Chondrocyte (in vitro differentiated cells): ENCODE measurements at regions not wholly inside any gene's neighbourhood (a gene's known extent, or its start where the extent isn't known, plus 50 kb on each side); places are given as distances from the start of the nearest gene placed in this dataset.
A peak's percentile ranks its signal among the peaks of the same experiment; 100 is the strongest.

Source experiments
- DNase-seq: peaks from one replicate; pipeline ENCODE4 v3.0.0; 2021; ENCODE audit warnings: mixed read lengths, low spot score
- H3K27ac Mint-ChIP-seq: one replicate; pipeline ENCODE4 v1.8.0; 2021; ENCODE audit warnings: mild to moderate bottlenecking, moderate library complexity, mixed read lengths; ENCODE audit not compliant: unreplicated experiment
- H3K27me3 Mint-ChIP-seq: 2 replicates; pipeline ENCODE4 v1.8.0; 2021; ENCODE audit warnings: low read depth, mixed read lengths
- H3K36me3 Mint-ChIP-seq: 2 replicates; pipeline ENCODE4 v1.8.0; 2021; ENCODE audit warnings: low read depth, mixed read lengths
- H3K4me1 Mint-ChIP-seq: 2 replicates; pipeline ENCODE4 v1.8.0; 2021; ENCODE audit warnings: low read depth, mild to moderate bottlenecking, mixed read lengths
- H3K4me3 Mint-ChIP-seq: one replicate; pipeline ENCODE4 v1.8.0; 2021; ENCODE audit warnings: mild to moderate bottlenecking, moderate library complexity, mixed read lengths; ENCODE audit not compliant: unreplicated experiment
- H3K9me3 Mint-ChIP-seq: 2 replicates; pipeline ENCODE4 v1.8.0; 2021; ENCODE audit warnings: low read depth, mixed read lengths
- CTCF ChIP-seq: fragments of 200-600 bp; sonication (generic); IDR thresholded peaks from 2 replicates; pipeline ENCODE4 v1.5.0; 2021; ENCODE audit warnings: antibody characterized with exemption, mild to moderate bottlenecking, moderate library complexity

GRCh38 chr12:127886827-127887226 is 380.1 kb upstream of the TMEM132C start:
- Mint-ChIP-seq H3K4me1 (peaks cover 23% of the 10 kb centered on the region), H3K4me3 (no peak overlapping the region), H3K27me3 (no peaks in the 10 kb centered on the region), H3K36me3 (no peaks in the 10 kb centered on the region), H3K27ac (no peak overlapping the region), H3K9me3 (no peaks in the 10 kb centered on the region)
- no peak for DNase-seq
- TF ChIP-seq CTCF: no peak

GRCh38 chr12:127888943-127889719 is 377.8 kb upstream of the TMEM132C start:
- H3K9me3 Mint-ChIP-seq: no peaks in the 10 kb centered on the region
- H3K36me3 Mint-ChIP-seq: no peaks in the 10 kb centered on the region
- DNase-seq: no peak
- H3K27ac Mint-ChIP-seq: peak overlapping the region; percentile 71
- H3K4me3 Mint-ChIP-seq: no peak overlapping the region
- TF ChIP-seq CTCF: no peak
- no peaks in the 10 kb centered on the region for H3K27me3 Mint-ChIP-seq
- H3K4me1 Mint-ChIP-seq: peaks cover 23% of the 10 kb centered on the region

GRCh38 chr12:127893895-127894609 is 372.9 kb upstream of the TMEM132C start:
- DNase-seq: no peak
- Mint-ChIP-seq H3K27ac (no peak overlapping the region), H3K27me3 (no peaks in the 10 kb centered on the region), H3K36me3 (no peaks in the 10 kb centered on the region), H3K4me3 (no peak overlapping the region), H3K4me1 (peaks cover 5% of the 10 kb centered on the region), H3K9me3 (no peaks in the 10 kb centered on the region)
- peak; percentile 70 for TF ChIP-seq CTCF

- DNase-seq: no peak
- no peaks in the 10 kb centered on the region for H3K9me3 Mint-ChIP-seq
- no peak overlapping the region for H3K4me3 Mint-ChIP-seq
- no peaks in the 10 kb centered on the region for H3K36me3 Mint-ChIP-seq
- H3K27me3 Mint-ChIP-seq: no peaks in the 10 kb centered on the region
- H3K4me1 Mint-ChIP-seq: peaks cover 9% of the 10 kb centered on the region
- TF ChIP-seq CTCF: no peak
- H3K27ac Mint-ChIP-seq: no peak overlapping the region
Measured at GRCh38 chr12:127896661-127897060, 370.3 kb upstream of the TMEM132C start.

- H3K9me3 Mint-ChIP-seq: no peaks in the 10 kb centered on the region
- H3K4me1 Mint-ChIP-seq: peaks cover 28% of the 10 kb centered on the region
- no peak overlapping the region for H3K4me3 Mint-ChIP-seq
- H3K27me3 Mint-ChIP-seq: no peaks in the 10 kb centered on the region
- H3K36me3 Mint-ChIP-seq: no peaks in the 10 kb centered on the region
- no peak for TF ChIP-seq CTCF
- no peak overlapping the region for H3K27ac Mint-ChIP-seq
- DNase-seq: no peak
Measured at GRCh38 chr12:127898616-127899015, 368.4 kb upstream of the TMEM132C start.
